ENCODE measurements at regions not wholly inside any gene's neighbourhood (a gene's known extent, or its start where the extent isn't known, plus 50 kb on each side); places are given as distances from the start of the nearest gene placed in this dataset.

GRCh38 chr13:73757481-73758233, 376.5 kb downstream of the KLF12 start:
- Histone ChIP-seq H3K36me3 (ENCODE audit: low read depth, low read length) (no peaks in the 10 kb centered on the region), H3K4me2 (ENCODE audit: low read length) (no peak overlapping the region), H3K9me3 (ENCODE audit: low read length) (no peaks in the 10 kb centered on the region), H3K9me2 (replicated peaks; ENCODE audit: low read length) (no peaks in the 10 kb centered on the region), H4K20me1 (ENCODE audit: low read length) (no peaks in the 10 kb centered on the region), H3K9ac (ENCODE audit: low read length) (no peak overlapping the region), H3K27ac (ENCODE audit: low read length) (no peak overlapping the region), H3K27me3 (ENCODE audit: low read length) (no peaks in the 10 kb centered on the region), H3K79me2 (ENCODE audit: low read length) (no peaks in the 10 kb centered on the region), H2AFZ (ENCODE audit: low read length) (no peak overlapping the region), H3K4me3 (ENCODE audit: low read length) (no peak overlapping the region), H3K4me1 (ENCODE audit: insufficient read depth, low read length) (peaks cover 3% of the 10 kb centered on the region; the same call in 1 of the 2 replicates), H3F3A (ENCODE audit: low read length, unreplicated experiment) (no peaks in the 10 kb centered on the region)
- POLR2A ChIA-PET (ENCODE audit: unreplicated experiment), result no interaction called here
- no TSS peak for BruUV-seq (replicated peaks)
- DNase-seq, result no peak
- intact Hi-C loops (cut with micrococcal nuclease), result loop anchor here (10.0 kb wide), 3 partner anchors 77 to 377 kb away; partner anchors contain the start of gene KLF12
- CTCF ChIA-PET, result no interaction called here
- no peak for ATAC-seq
- no peak for TF ChIP-seq EZH2phosphoT487 (IDR thresholded peaks at IDR 0.05; ENCODE audit: borderline replicate concordance, low read length)
- TF ChIP-seq CTCF (conservative IDR thresholded peaks at IDR 0.05; ENCODE audit: low read depth, low read length), result no peak
- no peak for TF ChIP-seq EZH2 (IDR thresholded peaks at IDR 0.05; ENCODE audit: low read length, unreplicated experiment)

- CTCF ChIA-PET, result interaction anchor here (0.7 kb wide), 1 partner anchor 34 kb away, joined by 3 read pairs; no protein-coding TSS in a partner anchor
- peaks cover 8% of the 10 kb centered on the region for H3K4me1 ChIP-seq (ENCODE audit: insufficient read depth, low read length)
- BruUV-seq (replicated peaks), result no TSS peak
Measured at GRCh38 chr13:73754727-73755292, 379.4 kb downstream of the KLF12 start.

More at GRCh38 chr13:73754727-73755292, 379.4 kb downstream of the KLF12 start:
- Histone ChIP-seq H3K9me2 (replicated peaks; ENCODE audit: low read length) (no peaks in the 10 kb centered on the region), H3K79me2 (ENCODE audit: low read length) (no peaks in the 10 kb centered on the region), H3K27ac (ENCODE audit: low read length) (no peak overlapping the region), H4K20me1 (ENCODE audit: low read length) (no peaks in the 10 kb centered on the region), H3K9me3 (ENCODE audit: low read length) (no peaks in the 10 kb centered on the region), H3K4me2 (ENCODE audit: low read length) (no peak overlapping the region), H2AFZ (ENCODE audit: low read length) (no peak overlapping the region), H3K36me3 (ENCODE audit: low read depth, low read length) (no peaks in the 10 kb centered on the region), H3K9ac (ENCODE audit: low read length) (no peak overlapping the region), H3K4me3 (ENCODE audit: low read length) (no peak overlapping the region), H3K27me3 (ENCODE audit: low read length) (no peaks in the 10 kb centered on the region), H3F3A (ENCODE audit: low read length, unreplicated experiment) (no peaks in the 10 kb centered on the region)
- DNase-seq (peak; percentile 85), ATAC-seq (peak; percentile 79)
- TF ChIP-seq CTCF (conservative IDR thresholded peaks at IDR 0.05; ENCODE audit: low read depth, low read length) (peak; percentile 72), EZH2 (IDR thresholded peaks at IDR 0.05; ENCODE audit: low read length, unreplicated experiment) (no peak), EZH2phosphoT487 (IDR thresholded peaks at IDR 0.05; ENCODE audit: borderline replicate concordance, low read length) (no peak)
- POLR2A ChIA-PET (ENCODE audit: unreplicated experiment), result no interaction called here
- intact Hi-C loops (cut with micrococcal nuclease), result loop anchor here (2.0 to 10.0 kb wide), 5 partner anchors 80 to 1502 kb away; partner anchors contain the start of gene KLF12

Data from PC-3 (cell line).